DMS114 treated with DMSO at 0.1 percent for 48 hours (cell line): ENCODE measurements at regions not wholly inside any gene's neighbourhood (a gene's known extent, or its start where the extent isn't known, plus 50 kb on each side); places are given as distances from the start of the nearest gene placed in this dataset.
"Not testable (repeated sequence)": the region's sequence is repeated elsewhere in the genome, so short reads cannot be mapped to it uniquely, and the experiment has no call there.

Source experiments
- DNase-seq: peaks from one replicate; lab custom pipeline; 2025; ENCODE audit not compliant: unreplicated experiment; lab: John Stamatoyannopoulos, UW

- DNase-seq, result no peak
Measured at GRCh38 chr10:121131014-121131413, 279.9 kb downstream of the WDR11 start.

- no peak for DNase-seq
Measured at GRCh38 chr10:121131426-121132265, 280.5 kb downstream of the WDR11 start.

GRCh38 chr10:121132273-121132672, 281.1 kb downstream of the WDR11 start:
- DNase-seq, result no peak

- DNase-seq, result no peak
Measured at GRCh38 chr10:121133901-121134300, 282.7 kb downstream of the WDR11 start.

- DNase-seq, result no peak
Measured at GRCh38 chr10:121134711-121135110, 283.5 kb downstream of the WDR11 start.

GRCh38 chr10:121135512-121135911, 284.4 kb downstream of the WDR11 start:
- DNase-seq, result no peak

- no peak for DNase-seq
Measured at GRCh38 chr10:121137533-121137932, 286.4 kb downstream of the WDR11 start.

GRCh38 chr10:121138112-121138860, 287.1 kb downstream of the WDR11 start:
- no peak for DNase-seq

- DNase-seq, result no peak
Measured at GRCh38 chr10:121138918-121139317, 287.8 kb downstream of the WDR11 start.

- DNase-seq, result not testable (repeated sequence)
Measured at GRCh38 chr10:121145802-121146395, 294.7 kb downstream of the WDR11 start.

GRCh38 chr10:121148921-121149320, 297.8 kb downstream of the WDR11 start:
- DNase-seq, result no peak

GRCh38 chr10:121152033-121152432, 300.9 kb downstream of the WDR11 start:
- no peak for DNase-seq

GRCh38 chr10:121152935-121153334, 301.8 kb downstream of the WDR11 start:
- DNase-seq, result no peak

GRCh38 chr10:121154310-121154709, 303.1 kb downstream of the WDR11 start:
- DNase-seq, result no peak

GRCh38 chr10:121154846-121155245, 303.7 kb downstream of the WDR11 start:
- DNase-seq, result no peak

GRCh38 chr10:121155742-121156474, 304.7 kb downstream of the WDR11 start:
- no peak for DNase-seq

- no peak for DNase-seq
Measured at GRCh38 chr10:121157998-121158397, 306.8 kb downstream of the WDR11 start.

- no peak for DNase-seq
Measured at GRCh38 chr10:121158988-121159579, 307.9 kb downstream of the WDR11 start.

GRCh38 chr10:121159670-121160069, 308.5 kb downstream of the WDR11 start:
- no peak for DNase-seq

GRCh38 chr10:121165276-121165675, 314.1 kb downstream of the WDR11 start:
- no peak for DNase-seq
